Posterior vena cava (tissue), 2 donors: ENCODE measurements at regions not wholly inside any gene's neighbourhood (a gene's known extent, or its start where the extent isn't known, plus 50 kb on each side); places are given as distances from the start of the nearest gene placed in this dataset.

Source experiments
- DNase-seq: peaks from one replicate; pipeline ENCODE4 v3.0.0-alpha.2; 2020; ENCODE audit warnings: low spot score
- intact Hi-C, 2 donors: fragments of 100-400 bp; cut with DNase I; formaldehyde crosslinking; loops; one replicate each; pipeline versions ENCODE4 v1.14.1 to v1.14.2; 2022 to 2023
- donor health status: DM: yes; HTN: yes; CAD: no.
- donor health status: DM: yes; HTN: yes; CAD: no.

DNA sequence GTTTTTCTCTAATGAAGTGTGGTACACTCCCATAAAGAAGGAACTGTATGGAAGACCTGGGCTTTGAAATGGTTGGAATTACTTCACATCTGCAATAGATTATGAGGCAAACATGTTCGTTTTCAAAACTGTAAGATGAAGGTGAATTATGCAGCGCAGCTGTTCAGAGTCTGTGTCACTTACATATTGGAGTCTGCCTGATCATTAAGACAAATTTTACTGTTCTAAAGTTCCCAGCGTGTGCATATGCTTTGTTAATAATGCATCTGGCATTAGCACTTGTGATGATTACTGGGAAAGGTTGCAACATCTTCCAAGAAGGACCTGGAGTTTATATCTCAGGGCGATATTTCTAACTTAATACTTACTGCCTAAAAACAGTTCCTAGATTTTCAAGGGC lies 255.2 kb upstream of the ZC3H12C start:
- intact Hi-C loops = no loop called here

GRCh38 chr11:109845437-109845836 lies 247.8 kb upstream of the ZC3H12C start:
- intact Hi-C loops = no loop called here
- no peak for DNase-seq

More for the DNA sequence above, 255.2 kb upstream of the ZC3H12C start:
- DNase-seq = no peak

DNA sequence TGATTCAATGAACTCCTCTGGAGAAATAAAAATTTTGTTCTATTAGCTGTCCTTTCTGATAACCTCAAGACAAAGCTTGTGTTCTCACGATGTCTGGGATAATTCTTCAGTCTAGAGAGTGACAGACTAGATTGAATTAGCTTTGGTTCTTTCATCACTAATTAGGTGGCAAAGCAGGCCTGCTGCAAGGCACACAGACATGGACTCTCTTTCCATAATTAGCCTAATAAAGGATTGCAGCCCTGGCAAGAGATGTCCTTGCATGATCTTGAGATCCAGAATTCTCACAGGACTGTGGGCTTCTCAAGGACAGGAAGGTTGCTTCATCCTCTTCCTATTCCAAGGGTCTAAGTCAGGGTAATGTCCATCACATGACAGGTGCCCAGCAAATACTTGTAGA lies 245.6 kb upstream of the ZC3H12C start:
- no peak for DNase-seq
- intact Hi-C loops = no loop called here

DNA sequence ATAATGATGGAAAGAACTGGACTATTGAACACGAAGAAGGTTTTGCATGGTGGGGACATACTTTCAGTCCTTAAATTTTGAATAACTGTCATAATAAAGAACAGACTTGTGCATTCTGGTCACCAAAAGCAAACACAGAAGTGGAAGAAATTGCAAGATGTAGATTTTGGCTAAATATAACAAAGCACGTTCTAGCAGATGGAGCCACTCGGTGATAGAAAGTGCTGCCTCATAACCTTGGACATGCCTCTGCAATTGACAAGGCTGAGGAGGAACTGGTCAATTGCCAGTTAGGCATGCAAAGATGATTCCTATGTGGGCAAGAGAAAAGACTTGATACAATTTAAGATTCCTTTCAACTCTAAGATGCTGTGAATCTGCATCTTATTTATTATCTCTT lies 244.1 kb upstream of the ZC3H12C start:
- no peak for DNase-seq

DNA sequence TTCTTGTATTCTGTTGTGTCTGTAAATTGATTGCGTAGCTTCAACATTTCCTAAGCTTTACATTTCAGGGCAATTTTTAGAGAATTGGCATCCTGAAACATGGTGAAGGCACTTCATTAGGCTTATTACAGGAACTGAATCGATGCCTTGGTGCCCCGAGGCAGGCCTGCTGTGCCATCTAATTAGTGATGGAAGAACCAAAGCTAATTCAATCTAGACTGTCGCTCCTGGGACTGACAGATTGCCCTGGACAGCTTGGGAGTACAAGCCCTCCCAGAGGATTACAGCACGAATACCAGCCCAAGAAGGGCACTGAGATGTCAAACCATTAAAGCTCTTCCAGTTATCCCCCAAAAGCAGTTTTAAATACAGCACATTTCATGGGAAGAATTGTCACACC lies 243.2 kb upstream of the ZC3H12C start:
- DNase-seq = no peak
- intact Hi-C loops = no loop called here

More for the DNA sequence above, 244.1 kb upstream of the ZC3H12C start:
- intact Hi-C loops = no loop called here

- DNase-seq = no peak
- intact Hi-C loops = no loop called here
Observed at GRCh38 chr11:109851780-109852390, 241.3 kb upstream of the ZC3H12C start.

GRCh38 chr11:109853156-109853776 lies 239.9 kb upstream of the ZC3H12C start:
- DNase-seq = no peak
- intact Hi-C loops = no loop called here

GRCh38 chr11:109854731-109855130 lies 238.5 kb upstream of the ZC3H12C start:
- intact Hi-C loops = no loop called here
- no peak for DNase-seq

GRCh38 chr11:109856928-109857327 lies 236.3 kb upstream of the ZC3H12C start:
- DNase-seq = no peak
- intact Hi-C loops = no loop called here

- intact Hi-C loops = no loop called here
Observed at GRCh38 chr11:109857637-109858036, 235.6 kb upstream of the ZC3H12C start.

DNA sequence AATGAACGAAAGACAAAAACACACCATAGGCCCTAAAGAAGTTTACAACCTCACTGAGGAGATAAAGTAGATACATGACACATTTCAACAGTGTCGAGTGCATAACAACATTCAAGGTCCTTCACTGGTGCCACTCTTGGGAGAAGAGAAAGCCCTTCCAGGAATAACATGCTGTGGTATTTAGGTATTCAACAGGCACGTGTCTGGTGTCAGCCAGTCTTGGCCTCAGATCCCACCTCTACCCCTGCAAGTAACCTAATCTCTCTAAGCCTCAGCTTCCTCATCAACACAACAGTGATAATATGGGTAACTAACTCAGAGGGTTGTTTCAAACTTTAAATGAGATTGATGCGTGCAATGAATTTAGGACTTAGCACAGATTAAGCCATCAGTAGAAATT lies 235.0 kb upstream of the ZC3H12C start:
- DNase-seq = no peak
- intact Hi-C loops = no loop called here

More at GRCh38 chr11:109857637-109858036, 235.6 kb upstream of the ZC3H12C start:
- no peak for DNase-seq

DNA sequence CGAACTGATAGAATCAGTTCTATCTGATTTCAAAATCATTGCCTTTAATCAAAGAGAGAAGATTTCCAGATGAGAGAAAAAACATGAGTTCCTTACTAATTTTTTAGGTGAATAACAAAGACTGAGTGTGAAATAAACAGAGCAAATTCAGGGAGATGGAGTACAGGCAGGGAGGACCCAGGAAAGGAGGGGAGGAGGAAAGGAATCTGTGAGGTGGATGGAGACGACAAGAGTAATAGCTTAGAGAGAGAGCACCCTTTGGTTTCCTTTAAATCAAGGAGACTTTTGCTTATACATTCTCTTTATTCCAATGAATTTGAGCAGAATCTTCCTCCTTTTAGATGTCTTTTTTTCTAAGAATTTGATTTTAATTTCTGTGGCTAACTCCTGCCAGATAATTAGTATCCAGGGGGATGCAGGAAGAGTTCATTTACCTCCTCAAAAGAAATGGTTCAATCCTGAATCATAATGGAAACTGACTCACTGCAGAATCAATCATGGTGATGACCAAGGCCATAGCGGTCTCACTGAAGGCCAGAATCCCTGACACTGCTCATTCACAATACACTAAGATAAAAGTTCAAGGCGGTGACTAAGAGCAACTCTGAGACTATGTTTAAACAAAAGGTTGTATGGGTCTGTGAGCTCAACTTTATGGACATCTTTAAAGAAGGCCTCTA lies 234.0 kb upstream of the ZC3H12C start:
- DNase-seq = no peak
- intact Hi-C loops = no loop called here

DNA sequence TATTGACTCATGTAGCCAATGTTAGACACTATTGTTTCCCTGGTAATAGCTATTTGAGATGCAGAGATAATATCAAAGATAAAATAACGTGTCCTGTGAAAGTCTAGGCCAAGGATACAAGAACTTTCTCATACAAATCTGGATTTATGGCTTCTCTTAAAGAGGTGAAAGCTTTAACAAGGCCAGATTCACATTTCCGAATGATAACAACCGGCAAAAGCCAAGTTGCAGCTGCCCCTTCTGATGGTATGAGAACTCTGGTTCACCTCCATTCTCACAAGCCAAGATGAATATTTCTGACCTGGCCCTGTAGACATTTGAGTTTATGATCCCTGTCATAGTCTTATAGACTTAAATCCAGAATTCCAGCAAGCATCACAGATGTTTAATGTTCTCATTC lies 230.4 kb upstream of the ZC3H12C start:
- no peak for DNase-seq
- intact Hi-C loops = no loop called here

GRCh38 chr11:109864151-109864661 lies 229.0 kb upstream of the ZC3H12C start:
- no peak for DNase-seq
- intact Hi-C loops = no loop called here

DNA sequence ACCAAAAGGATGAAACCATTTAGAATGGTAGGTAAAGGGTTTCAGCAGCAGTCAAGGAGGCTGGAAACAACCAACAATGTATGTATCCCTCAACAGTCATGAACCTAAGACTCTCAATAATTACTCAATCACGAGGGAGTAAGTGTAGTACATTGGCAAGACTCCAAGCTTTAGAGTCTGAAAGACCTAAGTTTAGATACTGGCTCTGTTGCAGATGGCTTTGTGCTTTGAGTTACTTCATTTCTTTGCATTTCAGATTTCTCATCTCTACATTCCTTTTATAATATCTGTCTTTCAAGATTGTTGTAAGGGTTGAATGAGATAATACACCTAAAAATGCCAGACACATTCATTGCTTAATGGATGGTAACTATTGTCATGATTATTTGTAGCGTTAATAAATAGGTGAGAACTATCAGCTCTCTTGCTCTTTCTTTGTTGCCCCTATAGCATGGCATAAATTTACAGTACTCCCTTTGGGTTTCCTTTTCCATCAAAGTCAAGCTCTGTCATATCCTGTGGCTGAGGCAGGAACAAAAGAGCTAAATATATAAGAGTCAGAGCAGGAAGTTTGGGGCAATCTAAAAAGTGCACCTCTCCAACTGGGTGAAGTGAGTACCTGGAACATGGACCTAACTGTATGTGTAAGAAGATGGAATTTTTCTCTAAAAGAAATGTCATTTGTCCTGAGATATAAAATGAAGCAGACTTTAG lies 228.2 kb upstream of the ZC3H12C start:
- no peak for DNase-seq
- intact Hi-C loops = no loop called here

DNA sequence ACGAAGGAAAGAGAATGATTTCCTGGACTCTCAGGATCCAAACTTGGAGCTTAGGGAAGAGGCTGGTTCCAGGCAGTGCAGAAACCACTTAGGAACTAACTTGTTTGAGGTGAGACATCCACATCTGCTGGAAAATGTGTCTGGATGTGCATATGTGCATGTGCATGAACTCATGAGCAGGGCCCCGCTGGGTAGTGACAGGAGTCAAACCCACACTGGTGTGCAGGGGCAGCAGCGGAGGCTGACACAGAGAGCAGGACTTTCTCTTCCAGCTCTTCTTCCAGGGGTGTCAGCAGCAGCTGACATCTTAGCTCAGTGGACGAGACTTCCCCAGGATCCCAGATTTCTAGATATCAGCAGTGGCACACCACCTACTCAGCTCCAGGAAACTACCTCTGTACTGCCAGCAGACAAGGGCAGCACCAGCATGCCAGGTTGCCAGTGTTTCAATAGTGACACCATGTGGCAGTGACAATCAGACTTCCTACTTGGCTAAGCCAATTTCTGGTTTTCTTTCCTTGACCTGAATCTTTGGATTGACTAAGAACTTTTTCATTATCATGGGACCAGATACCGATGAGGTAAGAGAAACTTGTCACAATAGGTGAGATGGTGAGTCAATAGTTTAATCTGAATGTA lies 227.5 kb upstream of the ZC3H12C start:
- DNase-seq = no peak
- intact Hi-C loops = no loop called here

GRCh38 chr11:109867784-109868183 lies 225.4 kb upstream of the ZC3H12C start:
- no peak for DNase-seq
- intact Hi-C loops = no loop called here

GRCh38 chr11:109869536-109869935 lies 223.7 kb upstream of the ZC3H12C start:
- no peak for DNase-seq
- intact Hi-C loops = no loop called here

DNA sequence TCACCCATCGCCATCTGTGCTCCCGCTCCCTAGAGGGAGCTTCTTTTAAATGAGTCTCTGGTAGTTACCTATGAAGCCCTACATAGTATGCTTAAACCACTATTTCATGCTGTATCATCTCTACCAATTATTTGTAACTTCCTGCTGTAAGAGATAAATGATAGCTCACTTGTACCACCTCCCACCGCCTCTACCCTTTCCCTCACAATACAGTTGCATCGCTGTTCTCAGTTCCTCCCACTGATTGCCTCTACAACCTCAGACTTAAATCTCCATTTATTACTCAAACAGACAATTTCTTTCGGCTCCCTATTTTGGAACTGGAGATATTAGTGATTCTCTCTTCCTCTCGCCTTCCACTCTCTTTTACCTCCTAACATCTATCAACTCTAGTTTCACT lies 222.9 kb upstream of the ZC3H12C start:
- intact Hi-C loops = no loop called here
- DNase-seq = no peak

- intact Hi-C loops = no loop called here
- no peak for DNase-seq
Observed at GRCh38 chr11:109877043-109877442, 216.1 kb upstream of the ZC3H12C start.
